ENCODE measurements at regions not wholly inside any gene's neighbourhood (a gene's known extent, or its start where the extent isn't known, plus 50 kb on each side); places are given as distances from the start of the nearest gene placed in this dataset.

GRCh38 chr12:39116861-39117260 lies 211.5 kb upstream of the CPNE8 start:
- Histone ChIP-seq H3K4me2 (ENCODE audit: insufficient read depth, low read length) (no peak overlapping the region), H3K27me3 (ENCODE audit: control insufficient read depth in 2 of 2, insufficient read depth in 2 of 2, low read length in 2 of 2) (no peaks in the 10 kb centered on the region), H3K9me3 (replicated peaks; ENCODE audit: control insufficient read depth, insufficient read depth, low read depth, low read length) (no peaks in the 10 kb centered on the region), H3K36me3 (ENCODE audit: control insufficient read depth, insufficient read depth, low read length) (no peaks in the 10 kb centered on the region), H3K9ac (ENCODE audit: insufficient read depth in 1 of 2, low read depth in 2 of 2, low read length in 2 of 2) (no peak overlapping the region), H4K20me1 (replicated peaks; ENCODE audit: control insufficient read depth, insufficient read depth, low read length) (no peaks in the 10 kb centered on the region), H3K9me1 (ENCODE audit: control insufficient read depth, insufficient read depth, low read length) (no peaks in the 10 kb centered on the region), H3K4me1 (replicated peaks in 1 of 2; ENCODE audit: control insufficient read depth in 2 of 2, insufficient read depth in 2 of 2, low read length in 2 of 2) (no peaks in the 10 kb centered on the region), H3K4me3 (no peak overlapping the region), H2AFZ (ENCODE audit: low read depth, low read length) (no peak overlapping the region), H3K27ac (ENCODE audit: extremely low read depth, low read depth, low read length) (no peak overlapping the region), H3K79me2 (ENCODE audit: control insufficient read depth, insufficient read depth, low read length) (no peaks in the 10 kb centered on the region)
- no peak for FAIRE-seq
- no peak for DNase-seq (ENCODE audit: extremely low read depth in 1 of 4, low spot score in 3 of 4)
- 0% methylated on average over 2 of the region's 2 CpGs for WGBS (ENCODE audit: insufficient coverage, low coverage, missing lambda C conversion rate)
- intact Hi-C loops (cut with micrococcal nuclease): no loop called here
- POLR2A ChIA-PET: no interaction called here
- TF ChIP-seq ZNF212 (CRISPR knock-in tag; IDR thresholded peaks at IDR 0.05): no peak
- 0 out of 2 replicates have a peak, but pooled peaks have one; percentile 10 for TF ChIP-seq NFIC (IDR thresholded peaks at IDR 0.05)
- CTCF ChIA-PET (ENCODE audit: low intra/inter-chr PET ratio): no interaction called here
- no peak for ATAC-seq
- no TSS peak for BruUV-seq (replicated peaks)
- in situ Hi-C loops (cut with MboI): loop anchor here (25.0 kb wide), 1 partner anchor 780 kb away; no protein-coding TSS in a partner anchor

GRCh38 chr12:39112064-39112463 lies 206.7 kb upstream of the CPNE8 start:
- CTCF ChIA-PET (ENCODE audit: low intra/inter-chr PET ratio): no interaction called here
- H3K27ac ChIP-seq (ENCODE audit: extremely low read depth, low read depth, low read length): no peak overlapping the region
- in situ Hi-C loops (cut with MboI): loop anchor here (25.0 kb wide), 1 partner anchor 775 kb away; no protein-coding TSS in a partner anchor
- intact Hi-C loops (cut with micrococcal nuclease): no loop called here
- H4K20me1 ChIP-seq (replicated peaks; ENCODE audit: control insufficient read depth, insufficient read depth, low read length): no peaks in the 10 kb centered on the region
- H2AFZ ChIP-seq (ENCODE audit: low read depth, low read length): no peak overlapping the region
- TF ChIP-seq ZNF780A (CRISPR knock-in tag; IDR thresholded peaks at IDR 0.05) (no peak), EZH2 (IDR thresholded peaks at IDR 0.05; ENCODE audit: borderline replicate concordance, low read depth, low read length) (no peak), KDM1A (IDR thresholded peaks at IDR 0.05) (no peak), THRAP3 (IDR thresholded peaks at IDR 0.05; ENCODE audit: borderline replicate concordance) (no peak), MYBL2 (IDR thresholded peaks at IDR 0.05; ENCODE audit: low read depth) (no peak), MYBL2 (CRISPR knock-in tag; IDR thresholded peaks at IDR 0.05; ENCODE audit: borderline replicate concordance) (no peak), RUNX1 (IDR thresholded peaks at IDR 0.05; ENCODE audit: low read depth) (no peak)
- TF ChIP-seq, protein P1, sequence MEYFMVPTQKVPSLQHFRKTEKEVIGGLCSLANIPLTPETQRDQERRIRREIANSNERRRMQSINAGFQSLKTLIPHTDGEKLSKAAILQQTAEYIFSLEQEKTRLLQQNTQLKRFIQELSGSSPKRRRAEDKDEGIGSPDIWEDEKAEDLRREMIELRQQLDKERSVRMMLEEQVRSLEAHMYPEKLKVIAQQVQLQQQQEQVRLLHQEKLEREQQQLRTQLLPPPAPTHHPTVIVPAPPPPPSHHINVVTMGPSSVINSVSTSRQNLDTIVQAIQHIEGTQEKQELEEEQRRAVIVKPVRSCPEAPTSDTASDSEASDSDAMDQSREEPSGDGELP (CRISPR knock-in tag; IDR thresholded peaks at IDR 0.05; ENCODE audit: borderline replicate concordance): no peak
- TF ChIP-seq, protein P2, sequence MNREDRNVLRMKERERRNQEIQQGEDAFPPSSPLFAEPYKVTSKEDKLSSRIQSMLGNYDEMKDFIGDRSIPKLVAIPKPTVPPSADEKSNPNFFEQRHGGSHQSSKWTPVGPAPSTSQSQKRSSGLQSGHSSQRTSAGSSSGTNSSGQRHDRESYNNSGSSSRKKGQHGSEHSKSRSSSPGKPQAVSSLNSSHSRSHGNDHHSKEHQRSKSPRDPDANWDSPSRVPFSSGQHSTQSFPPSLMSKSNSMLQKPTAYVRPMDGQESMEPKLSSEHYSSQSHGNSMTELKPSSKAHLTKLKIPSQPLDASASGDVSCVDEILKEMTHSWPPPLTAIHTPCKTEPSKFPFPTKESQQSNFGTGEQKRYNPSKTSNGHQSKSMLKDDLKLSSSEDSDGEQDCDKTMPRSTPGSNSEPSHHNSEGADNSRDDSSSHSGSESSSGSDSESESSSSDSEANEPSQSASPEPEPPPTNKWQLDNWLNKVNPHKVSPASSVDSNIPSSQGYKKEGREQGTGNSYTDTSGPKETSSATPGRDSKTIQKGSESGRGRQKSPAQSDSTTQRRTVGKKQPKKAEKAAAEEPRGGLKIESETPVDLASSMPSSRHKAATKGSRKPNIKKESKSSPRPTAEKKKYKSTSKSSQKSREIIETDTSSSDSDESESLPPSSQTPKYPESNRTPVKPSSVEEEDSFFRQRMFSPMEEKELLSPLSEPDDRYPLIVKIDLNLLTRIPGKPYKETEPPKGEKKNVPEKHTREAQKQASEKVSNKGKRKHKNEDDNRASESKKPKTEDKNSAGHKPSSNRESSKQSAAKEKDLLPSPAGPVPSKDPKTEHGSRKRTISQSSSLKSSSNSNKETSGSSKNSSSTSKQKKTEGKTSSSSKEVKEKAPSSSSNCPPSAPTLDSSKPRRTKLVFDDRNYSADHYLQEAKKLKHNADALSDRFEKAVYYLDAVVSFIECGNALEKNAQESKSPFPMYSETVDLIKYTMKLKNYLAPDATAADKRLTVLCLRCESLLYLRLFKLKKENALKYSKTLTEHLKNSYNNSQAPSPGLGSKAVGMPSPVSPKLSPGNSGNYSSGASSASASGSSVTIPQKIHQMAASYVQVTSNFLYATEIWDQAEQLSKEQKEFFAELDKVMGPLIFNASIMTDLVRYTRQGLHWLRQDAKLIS (CRISPR knock-in tag; IDR thresholded peaks at IDR 0.05): no peak
- H3K36me3 ChIP-seq (ENCODE audit: control insufficient read depth, insufficient read depth, low read length): no peaks in the 10 kb centered on the region
- BruUV-seq (replicated peaks): no TSS peak
- no peaks in the 10 kb centered on the region for H3K79me2 ChIP-seq (ENCODE audit: control insufficient read depth, insufficient read depth, low read length)
- H3K27me3 ChIP-seq (ENCODE audit: control insufficient read depth in 2 of 2, insufficient read depth in 2 of 2, low read length in 2 of 2): no peaks in the 10 kb centered on the region
- POLR2A ChIA-PET: no interaction called here
- FAIRE-seq (no peak), ATAC-seq (no peak), DNase-seq (ENCODE audit: extremely low read depth in 1 of 4, low spot score in 3 of 4) (no peak)
- WGBS (ENCODE audit: insufficient coverage, low coverage, missing lambda C conversion rate): 0% methylated on average over 5 of the region's 5 CpGs
- no peak overlapping the region for H3K4me3 ChIP-seq
- H3K4me1 ChIP-seq (replicated peaks in 1 of 2; ENCODE audit: control insufficient read depth in 2 of 2, insufficient read depth in 2 of 2, low read length in 2 of 2): no peaks in the 10 kb centered on the region
- no peak overlapping the region for H3K4me2 ChIP-seq (ENCODE audit: insufficient read depth, low read length)
- no peaks in the 10 kb centered on the region for H3K9me1 ChIP-seq (ENCODE audit: control insufficient read depth, insufficient read depth, low read length)
- no peak overlapping the region for H3K9ac ChIP-seq (ENCODE audit: insufficient read depth in 1 of 2, low read depth in 2 of 2, low read length in 2 of 2)
- H3K9me3 ChIP-seq (replicated peaks; ENCODE audit: control insufficient read depth, insufficient read depth, low read depth, low read length): no peaks in the 10 kb centered on the region

All from K562 (cell line).